ENCODE measurements at regions not wholly inside any gene's neighbourhood (a gene's known extent, or its start where the extent isn't known, plus 50 kb on each side); places are given as distances from the start of the nearest gene placed in this dataset.
"Not testable (repeated sequence)": the region's sequence is repeated elsewhere in the genome, so short reads cannot be mapped to it uniquely, and the experiment has no call there.

GRCh38 chr5:172546196-172546595, 91.9 kb upstream of the SH3PXD2B start:
- FAIRE-seq = no peak

GRCh38 chr5:172545291-172545801, 91.0 kb upstream of the SH3PXD2B start:
- FAIRE-seq = no peak

GRCh38 chr5:172544371-172545095, 90.2 kb upstream of the SH3PXD2B start:
- FAIRE-seq = no peak

- no peak for FAIRE-seq
Observed at GRCh38 chr5:172543484-172544298, 89.4 kb upstream of the SH3PXD2B start.

- FAIRE-seq = no peak
Observed at GRCh38 chr5:172542651-172543131, 88.4 kb upstream of the SH3PXD2B start.

GRCh38 chr5:172541773-172542136, 87.4 kb upstream of the SH3PXD2B start:
- no peak for FAIRE-seq

GRCh38 chr5:172541099-172541772, 86.9 kb upstream of the SH3PXD2B start:
- FAIRE-seq = no peak

GRCh38 chr5:172540099-172540870, 86.0 kb upstream of the SH3PXD2B start:
- FAIRE-seq = peak; percentile 9

GRCh38 chr5:172535108-172535445, 80.8 kb upstream of the SH3PXD2B start:
- no peak for FAIRE-seq

- FAIRE-seq = no peak
Observed at GRCh38 chr5:172534229-172535107, 80.1 kb upstream of the SH3PXD2B start.

GRCh38 chr5:172533399-172534228, 79.3 kb upstream of the SH3PXD2B start:
- no peak for FAIRE-seq

- no peak for FAIRE-seq
Observed at GRCh38 chr5:172533058-172533398, 78.7 kb upstream of the SH3PXD2B start.

GRCh38 chr5:172532439-172532838, 78.1 kb upstream of the SH3PXD2B start:
- FAIRE-seq = not testable (repeated sequence)

- FAIRE-seq = no peak
Observed at GRCh38 chr5:172531704-172532026, 77.3 kb upstream of the SH3PXD2B start.

- FAIRE-seq = no peak
Observed at GRCh38 chr5:172530878-172531703, 76.8 kb upstream of the SH3PXD2B start.

- FAIRE-seq = no peak
Observed at GRCh38 chr5:172530406-172530805, 76.1 kb upstream of the SH3PXD2B start.

GRCh38 chr5:172529896-172530295, 75.6 kb upstream of the SH3PXD2B start:
- FAIRE-seq = no peak

- FAIRE-seq = no peak
Observed at GRCh38 chr5:172528440-172528839, 74.1 kb upstream of the SH3PXD2B start.

GRCh38 chr5:172527559-172527958, 73.2 kb upstream of the SH3PXD2B start:
- no peak for FAIRE-seq

- FAIRE-seq = no peak
Observed at GRCh38 chr5:172525996-172526360, 71.7 kb upstream of the SH3PXD2B start.
